CD8-positive, alpha-beta memory T cell (primary cell): ENCODE measurements at regions not wholly inside any gene's neighbourhood (a gene's known extent, or its start where the extent isn't known, plus 50 kb on each side); places are given as distances from the start of the nearest gene placed in this dataset.

Source experiments
- CTCF ChIA-PET: fragments of 350-600 bp; sonication (Branson Sonifier 250); formaldehyde crosslinking; loops from one replicate; lab custom pipeline; 2021; ENCODE audit warnings: antibody characterized with exemption; lab: Charles Lee
- POLR2A ChIA-PET: fragments of 350-600 bp; sonication (Branson Sonifier 250); formaldehyde crosslinking; loops from one replicate; lab custom pipeline; 2021; ENCODE audit warnings: antibody characterized with exemption; lab: Charles Lee
- DNase-seq, 5 donors: peaks; one replicate each; pipeline versions ENCODE4 v3.0.0 to v3.0.0-alpha.2; 2020 to 2022; ENCODE audit warnings: mixed read lengths in 1 of 5
- H3K27ac ChIP-seq: one replicate; pipeline ENCODE4 v1.7.0; 2013; ENCODE audit warnings: low read depth, mild to moderate bottlenecking, low read length, moderate library complexity
- H3K27me3 ChIP-seq: 2 replicates; pipeline ENCODE4 v1.7.0; 2013; ENCODE audit warnings: low read length, mild to moderate bottlenecking; ENCODE audit not compliant: insufficient read depth, poor library complexity, severe bottlenecking
- H3K36me3 ChIP-seq: 2 replicates; pipeline ENCODE4 v1.7.0; 2013; ENCODE audit warnings: mild to moderate bottlenecking, low read length, moderate library complexity; ENCODE audit not compliant: insufficient read depth
- H3K4me1 ChIP-seq: 2 replicates; pipeline ENCODE4 v1.7.0; 2013; ENCODE audit warnings: mild to moderate bottlenecking, low read length, moderate library complexity; ENCODE audit not compliant: insufficient read depth
- H3K4me3 ChIP-seq: 2 replicates; pipeline ENCODE4 v1.7.0; 2013; ENCODE audit warnings: mild to moderate bottlenecking, low read length
- H3K9me3 ChIP-seq: 2 replicates; pipeline ENCODE4 v1.7.0; 2013; ENCODE audit warnings: mild to moderate bottlenecking, low read length
- H3K27ac Mint-ChIP-seq, 8 donors: one replicate each; pipeline ENCODE4 v1.8.0; 2020 to 2021; ENCODE audit warnings: mixed read lengths in 8 of 8, mild to moderate bottlenecking in 6 of 8, inconsistent platforms in 3 of 8, moderate library complexity in 3 of 8
- H3K27me3 Mint-ChIP-seq, 2 donors: one replicate each; pipeline ENCODE4 v1.8.0; 2020 to 2021; ENCODE audit warnings: mixed read lengths in 2 of 2, mild to moderate bottlenecking in 1 of 2, moderate library complexity in 1 of 2
- H3K36me3 Mint-ChIP-seq, 3 donors: one replicate each; pipeline ENCODE4 v1.8.0; 2020 to 2021; ENCODE audit warnings: mixed read lengths in 3 of 3, inconsistent platforms in 1 of 3, mild to moderate bottlenecking in 1 of 3
- H3K4me1 Mint-ChIP-seq, 3 donors: one replicate each; pipeline ENCODE4 v1.8.0; 2020 to 2021; ENCODE audit warnings: mixed read lengths in 3 of 3, inconsistent platforms in 1 of 3, mild to moderate bottlenecking in 1 of 3
- H3K4me3 Mint-ChIP-seq, 7 donors: one replicate each; pipeline ENCODE4 v1.8.0; 2020 to 2021; ENCODE audit warnings: mixed read lengths in 7 of 7, mild to moderate bottlenecking in 6 of 7, moderate library complexity in 4 of 7, inconsistent platforms in 2 of 7
- H3K9me3 Mint-ChIP-seq, 5 donors: one replicate each; pipeline ENCODE4 v1.8.0; 2020 to 2022; ENCODE audit warnings: mixed read lengths in 5 of 5, mild to moderate bottlenecking in 3 of 5, moderate library complexity in 2 of 5, inconsistent platforms in 1 of 5

- H3K36me3 Mint-ChIP-seq, result peaks cover 0 to 2% (median 0%) of the 10 kb centered on the region in 3 donors
Measured at GRCh38 chr22:27412866-27413445, 388.6 kb downstream of the MN1 start.

GRCh38 chr22:27413702-27414101, 387.9 kb downstream of the MN1 start:
- DNase-seq, result no peak
- Mint-ChIP-seq H3K36me3 (no peaks in the 10 kb centered on the region), H3K27me3 (peaks cover 7 to 18% of the 10 kb centered on the region in 2 donors), H3K4me3 (no peak overlapping the region), H3K4me1 (no peaks in the 10 kb centered on the region), H3K27ac (no peak overlapping the region), H3K9me3 (peaks cover 0 to 2% (median 0%) of the 10 kb centered on the region in 5 donors)
- no peaks in the 10 kb centered on the region for H3K36me3 ChIP-seq
- no peak overlapping the region for H3K4me3 ChIP-seq
- H3K9me3 ChIP-seq, result no peaks in the 10 kb centered on the region
- H3K4me1 ChIP-seq, result no peaks in the 10 kb centered on the region
- H3K27ac ChIP-seq, result no peak overlapping the region
- H3K27me3 ChIP-seq, result no peaks in the 10 kb centered on the region
- ChIA-PET POLR2A (no interaction called here), CTCF (no interaction called here)

More at GRCh38 chr22:27412866-27413445, 388.6 kb downstream of the MN1 start:
- H3K4me3 Mint-ChIP-seq, result peak overlapping the region in 1 of 7 donors; percentile 18
- peaks cover 0 to 2% (median 0%) of the 10 kb centered on the region in 5 donors for H3K9me3 Mint-ChIP-seq
- H3K27ac Mint-ChIP-seq, result no peak overlapping the region
- no peak for DNase-seq
- Histone ChIP-seq H3K9me3 (no peaks in the 10 kb centered on the region), H3K27me3 (no peaks in the 10 kb centered on the region), H3K4me1 (no peaks in the 10 kb centered on the region), H3K4me3 (no peak overlapping the region), H3K36me3 (no peaks in the 10 kb centered on the region), H3K27ac (no peak overlapping the region)
- no peaks in the 10 kb centered on the region for H3K4me1 Mint-ChIP-seq
- ChIA-PET POLR2A (no interaction called here), CTCF (no interaction called here)
- peaks cover 11 to 13% of the 10 kb centered on the region in 2 donors for H3K27me3 Mint-ChIP-seq

- Mint-ChIP-seq H3K4me3 (no peak overlapping the region), H3K27ac (no peak overlapping the region), H3K4me1 (no peaks in the 10 kb centered on the region), H3K9me3 (peaks cover 0 to 2% (median 0%) of the 10 kb centered on the region in 5 donors), H3K36me3 (no peaks in the 10 kb centered on the region), H3K27me3 (peaks cover 7 to 21% of the 10 kb centered on the region in 2 donors)
- H3K27ac ChIP-seq, result no peak overlapping the region
- H3K9me3 ChIP-seq, result no peaks in the 10 kb centered on the region
- H3K36me3 ChIP-seq, result no peaks in the 10 kb centered on the region
- no peak for DNase-seq
- H3K4me3 ChIP-seq, result no peak overlapping the region
- ChIA-PET POLR2A (no interaction called here), CTCF (no interaction called here)
- H3K4me1 ChIP-seq, result no peaks in the 10 kb centered on the region
- no peaks in the 10 kb centered on the region for H3K27me3 ChIP-seq
Measured at GRCh38 chr22:27416511-27417420, 384.8 kb downstream of the MN1 start.

GRCh38 chr22:27417421-27417814, 384.1 kb downstream of the MN1 start:
- Histone ChIP-seq H3K36me3 (no peaks in the 10 kb centered on the region), H3K9me3 (no peaks in the 10 kb centered on the region), H3K27me3 (no peaks in the 10 kb centered on the region), H3K27ac (no peak overlapping the region), H3K4me1 (no peaks in the 10 kb centered on the region), H3K4me3 (no peak overlapping the region)
- Mint-ChIP-seq H3K36me3 (no peaks in the 10 kb centered on the region), H3K9me3 (peaks cover 0 to 2% (median 0%) of the 10 kb centered on the region in 5 donors), H3K27ac (no peak overlapping the region), H3K27me3 (peaks cover 7 to 18% of the 10 kb centered on the region in 2 donors), H3K4me3 (no peak overlapping the region), H3K4me1 (no peaks in the 10 kb centered on the region)
- POLR2A ChIA-PET, result no interaction called here
- CTCF ChIA-PET, result no interaction called here
- DNase-seq, result no peak

GRCh38 chr22:27418261-27418660, 383.3 kb downstream of the MN1 start:
- Histone ChIP-seq H3K27ac (no peak overlapping the region), H3K4me3 (no peak overlapping the region), H3K4me1 (no peaks in the 10 kb centered on the region), H3K36me3 (no peaks in the 10 kb centered on the region), H3K27me3 (no peaks in the 10 kb centered on the region), H3K9me3 (no peaks in the 10 kb centered on the region)
- POLR2A ChIA-PET, result no interaction called here
- DNase-seq, result no peak
- H3K4me1 Mint-ChIP-seq, result no peaks in the 10 kb centered on the region
- H3K36me3 Mint-ChIP-seq, result no peaks in the 10 kb centered on the region
- peaks cover 7 to 15% of the 10 kb centered on the region in 2 donors for H3K27me3 Mint-ChIP-seq
- H3K9me3 Mint-ChIP-seq, result peaks cover 0 to 8% (median 0%) of the 10 kb centered on the region in 5 donors
- no peak overlapping the region for H3K27ac Mint-ChIP-seq
- H3K4me3 Mint-ChIP-seq, result no peak overlapping the region
- CTCF ChIA-PET, result no interaction called here

- POLR2A ChIA-PET, result no interaction called here
- no peak for DNase-seq
- Histone ChIP-seq H3K27ac (no peak overlapping the region), H3K36me3 (no peaks in the 10 kb centered on the region), H3K9me3 (no peaks in the 10 kb centered on the region), H3K4me3 (no peak overlapping the region), H3K4me1 (no peaks in the 10 kb centered on the region), H3K27me3 (no peaks in the 10 kb centered on the region)
- peaks cover 0 to 9% (median 0%) of the 10 kb centered on the region in 5 donors for H3K9me3 Mint-ChIP-seq
- CTCF ChIA-PET, result no interaction called here
- H3K27me3 Mint-ChIP-seq, result peaks cover 7 to 13% of the 10 kb centered on the region in 2 donors
- no peaks in the 10 kb centered on the region for H3K4me1 Mint-ChIP-seq
- no peak overlapping the region for H3K27ac Mint-ChIP-seq
- no peaks in the 10 kb centered on the region for H3K36me3 Mint-ChIP-seq
- no peak overlapping the region for H3K4me3 Mint-ChIP-seq
Measured at GRCh38 chr22:27419473-27419872, 382.1 kb downstream of the MN1 start.

- H3K27me3 Mint-ChIP-seq, result peaks cover 4 to 13% of the 10 kb centered on the region in 2 donors
- H3K4me3 Mint-ChIP-seq, result no peak overlapping the region
- Histone ChIP-seq H3K4me1 (no peaks in the 10 kb centered on the region), H3K36me3 (no peaks in the 10 kb centered on the region), H3K27ac (no peak overlapping the region), H3K27me3 (no peaks in the 10 kb centered on the region), H3K4me3 (no peak overlapping the region), H3K9me3 (no peaks in the 10 kb centered on the region)
- peaks cover 0 to 9% (median 0%) of the 10 kb centered on the region in 5 donors for H3K9me3 Mint-ChIP-seq
- no peaks in the 10 kb centered on the region for H3K36me3 Mint-ChIP-seq
- H3K4me1 Mint-ChIP-seq, result no peaks in the 10 kb centered on the region
- DNase-seq, result no peak
- ChIA-PET CTCF (no interaction called here), POLR2A (no interaction called here)
- H3K27ac Mint-ChIP-seq, result no peak overlapping the region
Measured at GRCh38 chr22:27420195-27420816, 381.2 kb downstream of the MN1 start.

- Mint-ChIP-seq H3K27ac (no peak overlapping the region), H3K4me1 (no peaks in the 10 kb centered on the region), H3K4me3 (no peak overlapping the region), H3K27me3 (peaks cover 4 to 12% of the 10 kb centered on the region in 2 donors), H3K9me3 (peaks cover 0 to 9% (median 0%) of the 10 kb centered on the region in 5 donors), H3K36me3 (no peaks in the 10 kb centered on the region)
- no peaks in the 10 kb centered on the region for H3K27me3 ChIP-seq
- CTCF ChIA-PET, result no interaction called here
- no peaks in the 10 kb centered on the region for H3K9me3 ChIP-seq
- POLR2A ChIA-PET, result no interaction called here
- H3K4me3 ChIP-seq, result no peak overlapping the region
- H3K27ac ChIP-seq, result no peak overlapping the region
- H3K4me1 ChIP-seq, result no peaks in the 10 kb centered on the region
- no peak for DNase-seq
- H3K36me3 ChIP-seq, result no peaks in the 10 kb centered on the region
Measured at GRCh38 chr22:27420817-27421361, 380.7 kb downstream of the MN1 start.
